GM23338 (cell line): ENCODE measurements at regions not wholly inside any gene's neighbourhood (a gene's known extent, or its start where the extent isn't known, plus 50 kb on each side); places are given as distances from the start of the nearest gene placed in this dataset.

ENCODE experiments used
- ATAC-seq: fragments of 200-7000 bp; cut with Tn5 transposase; 3 replicates; pipeline ENCODE4 v1.9.1; 2020
- DNase-seq: peaks from one replicate; pipeline ENCODE4 v3.0.0-alpha.2; 2015; ENCODE audit warnings: low spot score
- H2AFZ ChIP-seq: fragments of 200-600 bp; sonication (generic); 2 replicates; pipeline ENCODE4 v1.8.0; 2016; ENCODE audit warnings: antibody characterized with exemption, mild to moderate bottlenecking, moderate library complexity
- H3F3A ChIP-seq: fragments of 200-600 bp; sonication (generic); replicated peaks from 2 replicates; pipeline ENCODE4 v1.8.0; 2017; ENCODE audit warnings: antibody characterized with exemption, mixed run types, low read depth
- H3K27ac ChIP-seq: fragments of 200-600 bp; sonication (generic); 2 replicates; pipeline ENCODE4 v1.6.1; 2016; ENCODE audit warnings: low read depth
- H3K27me3 ChIP-seq: fragments of 200-600 bp; sonication (generic); 2 replicates; pipeline ENCODE4 v1.8.0; 2016; ENCODE audit warnings: mild to moderate bottlenecking, mixed run types, moderate library complexity; ENCODE audit not compliant: insufficient read depth
- H3K36me3 ChIP-seq: fragments of 200-600 bp; sonication (generic); 2 replicates; pipeline ENCODE4 v1.8.0; 2016; ENCODE audit warnings: mild to moderate bottlenecking; ENCODE audit not compliant: insufficient read depth
- H3K4me1 ChIP-seq: fragments of 200-600 bp; sonication (generic); 2 replicates; pipeline ENCODE4 v1.8.0; 2016; ENCODE audit warnings: mild to moderate bottlenecking, moderate library complexity; ENCODE audit not compliant: insufficient read depth
- H3K4me2 ChIP-seq: fragments of 200-600 bp; sonication (generic); 2 replicates; pipeline ENCODE4 v1.7.1; 2017; ENCODE audit warnings: mixed run types
- H3K4me3 ChIP-seq: fragments of 200-600 bp; sonication (generic); 2 replicates; pipeline ENCODE4 v1.6.1; 2016; ENCODE audit warnings: mixed run types
- H3K79me2 ChIP-seq: fragments of 200-600 bp; sonication (generic); replicated peaks from 2 replicates; pipeline ENCODE4 v1.8.0; 2017; ENCODE audit warnings: mild to moderate bottlenecking; ENCODE audit not compliant: insufficient read depth
- H3K9me2 ChIP-seq: fragments of 200-600 bp; sonication (generic); 2 replicates; pipeline ENCODE4 v1.8.0; 2017; ENCODE audit not compliant: insufficient read depth
- H4K20me1 ChIP-seq: fragments of 200-600 bp; sonication (generic); replicated peaks from 2 replicates; pipeline ENCODE4 v1.8.0; 2017; ENCODE audit warnings: mild to moderate bottlenecking; ENCODE audit not compliant: insufficient read depth
- H3K27ac Mint-ChIP-seq: 2 replicates; pipeline ENCODE4 v1.8.0; 2020; ENCODE audit warnings: inconsistent platforms, mild to moderate bottlenecking, moderate library complexity, mixed read lengths
- H3K27me3 Mint-ChIP-seq: 3 replicates; pipeline ENCODE4 v1.8.0; 2022; ENCODE audit warnings: low read depth, mild to moderate bottlenecking, moderate library complexity, mixed read lengths, inconsistent platforms; ENCODE audit not compliant: insufficient read depth, poor library complexity
- H3K36me3 Mint-ChIP-seq: 3 replicates; pipeline ENCODE4 v1.8.0; 2021; ENCODE audit warnings: low read depth, mild to moderate bottlenecking, inconsistent platforms, moderate library complexity, mixed read lengths
- H3K4me1 Mint-ChIP-seq: 3 replicates; pipeline ENCODE4 v1.8.0; 2020; ENCODE audit warnings: mild to moderate bottlenecking, inconsistent platforms, mixed read lengths
- H3K4me3 Mint-ChIP-seq: 3 replicates; pipeline ENCODE4 v1.8.0; 2021; ENCODE audit warnings: moderate library complexity, mild to moderate bottlenecking, inconsistent platforms, mixed read lengths
- H3K9me3 Mint-ChIP-seq: 3 replicates; pipeline ENCODE4 v1.8.0; 2020; ENCODE audit warnings: moderate library complexity, mild to moderate bottlenecking, inconsistent platforms, mixed read lengths
- CREB1 ChIP-seq: fragments of 250-450 bp; sonication (Bioruptor Pico); IDR thresholded peaks from 2 replicates; pipeline ENCODE4 v1.5.0; 2020; ENCODE audit warnings: low read depth, mild to moderate bottlenecking, moderate library complexity
- ETS1 ChIP-seq: IDR thresholded peaks from 2 replicates; pipeline ENCODE4 v1.6.1; 2016; ENCODE audit warnings: antibody characterized with exemption
- EZH2 ChIP-seq: fragments of 200-600 bp; sonication (generic); IDR thresholded peaks from one replicate; pipeline ENCODE4 v1.8.0; 2017; ENCODE audit warnings: antibody characterized with exemption, mild to moderate bottlenecking, low read depth; ENCODE audit not compliant: unreplicated experiment
- EZH2phosphoT487 ChIP-seq: fragments of 200-600 bp; sonication (generic); IDR thresholded peaks from one replicate; pipeline ENCODE4 v1.8.1; 2018; ENCODE audit warnings: antibody characterized with exemption; ENCODE audit not compliant: unreplicated experiment
- JUNB ChIP-seq: IDR thresholded peaks from one replicate; pipeline ENCODE4 v1.6.1; 2016; ENCODE audit warnings: antibody characterized with exemption; ENCODE audit not compliant: unreplicated experiment
- REST ChIP-seq: IDR thresholded peaks from one replicate; pipeline ENCODE4 v1.6.1; 2018; ENCODE audit warnings: antibody characterized with exemption; ENCODE audit not compliant: unreplicated experiment
- ZNF462 ChIP-seq: fragments of 250-450 bp; sonication (Bioruptor Pico); IDR thresholded peaks from 2 replicates; pipeline ENCODE4 v1.5.0; 2020; ENCODE audit warnings: mild to moderate bottlenecking, moderate library complexity
- TF ChIP-seq, protein P1 (sequence below), 2 experiments: fragments of 200-600 bp in 1 of 2; sonication (generic) in 1 of 2; conservative IDR thresholded peaks; 2 replicates each; pipeline versions ENCODE4 v1.5.1 to v1.6.1; 2016 to 2017; ENCODE audit warnings: antibody characterized with exemption in 2 of 2, low read depth in 2 of 2, mild to moderate bottlenecking in 2 of 2, moderate library complexity in 1 of 2

DNA sequence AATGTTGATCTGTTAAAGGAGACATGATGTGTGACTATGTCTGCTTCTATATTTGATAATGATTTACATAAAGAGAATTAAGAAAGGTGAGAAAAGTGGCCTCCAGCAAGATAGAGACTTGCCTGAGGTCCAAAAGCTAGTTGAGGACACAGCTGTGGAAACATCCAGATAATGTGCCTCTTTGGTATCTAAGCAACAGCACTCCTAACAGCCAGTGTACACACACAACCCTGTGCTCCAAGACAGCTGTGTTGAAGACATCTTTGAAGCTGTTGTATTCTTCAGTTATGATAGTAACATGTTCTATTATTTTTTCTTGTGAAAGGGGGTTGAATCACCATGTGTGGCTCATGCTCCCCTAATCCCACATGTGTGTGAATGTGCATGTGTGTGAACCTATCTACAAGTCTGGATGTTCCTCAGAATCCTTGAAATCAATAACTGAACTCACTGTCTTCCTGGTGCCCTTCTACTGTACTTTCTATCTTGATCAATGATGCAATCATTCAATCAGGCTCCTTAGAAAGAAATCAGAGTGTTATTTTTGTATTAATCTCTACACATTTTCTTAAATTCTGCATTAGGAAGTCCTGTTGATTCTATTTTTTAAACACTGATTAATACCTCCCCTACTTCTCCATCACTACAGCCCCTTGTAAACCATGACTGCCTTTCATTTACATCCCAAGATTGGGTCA, 116.7 kb upstream of the SSTR4 start:
- no peak for ATAC-seq
- Histone ChIP-seq H3K4me1 (no peaks in the 10 kb centered on the region; the same call in 1 of the 2 replicates), H3K4me2 (no peak overlapping the region)

More for the DNA sequence above, 116.7 kb upstream of the SSTR4 start:
- Histone ChIP-seq H3K36me3 (no peaks in the 10 kb centered on the region), H3K79me2 (no peaks in the 10 kb centered on the region), H4K20me1 (no peaks in the 10 kb centered on the region), H3F3A (no peaks in the 10 kb centered on the region), H3K9me2 (peaks cover 15% of the 10 kb centered on the region; the same call in 1 of the 2 replicates), H3K27ac (no peak overlapping the region), H3K27me3 (no peaks in the 10 kb centered on the region), H3K4me3 (no peak overlapping the region), H2AFZ (no peak overlapping the region)
- DNase-seq, result no peak
- Mint-ChIP-seq H3K27ac (no peak overlapping the region), H3K27me3 (no peaks in the 10 kb centered on the region), H3K4me3 (no peak overlapping the region), H3K9me3 (peaks cover 7% of the 10 kb centered on the region; the same call in 1 of the 3 replicates), H3K36me3 (no peaks in the 10 kb centered on the region), H3K4me1 (no peaks in the 10 kb centered on the region)
- TF ChIP-seq EZH2, result no peak
- TF ChIP-seq REST, result no peak
- no peak for TF ChIP-seq CREB1 (CRISPR knock-in tag)
- no peak for TF ChIP-seq EZH2phosphoT487
- no peak for TF ChIP-seq ZNF462 (CRISPR knock-in tag)
- no peak for TF ChIP-seq JUNB
- TF ChIP-seq, protein P1, sequence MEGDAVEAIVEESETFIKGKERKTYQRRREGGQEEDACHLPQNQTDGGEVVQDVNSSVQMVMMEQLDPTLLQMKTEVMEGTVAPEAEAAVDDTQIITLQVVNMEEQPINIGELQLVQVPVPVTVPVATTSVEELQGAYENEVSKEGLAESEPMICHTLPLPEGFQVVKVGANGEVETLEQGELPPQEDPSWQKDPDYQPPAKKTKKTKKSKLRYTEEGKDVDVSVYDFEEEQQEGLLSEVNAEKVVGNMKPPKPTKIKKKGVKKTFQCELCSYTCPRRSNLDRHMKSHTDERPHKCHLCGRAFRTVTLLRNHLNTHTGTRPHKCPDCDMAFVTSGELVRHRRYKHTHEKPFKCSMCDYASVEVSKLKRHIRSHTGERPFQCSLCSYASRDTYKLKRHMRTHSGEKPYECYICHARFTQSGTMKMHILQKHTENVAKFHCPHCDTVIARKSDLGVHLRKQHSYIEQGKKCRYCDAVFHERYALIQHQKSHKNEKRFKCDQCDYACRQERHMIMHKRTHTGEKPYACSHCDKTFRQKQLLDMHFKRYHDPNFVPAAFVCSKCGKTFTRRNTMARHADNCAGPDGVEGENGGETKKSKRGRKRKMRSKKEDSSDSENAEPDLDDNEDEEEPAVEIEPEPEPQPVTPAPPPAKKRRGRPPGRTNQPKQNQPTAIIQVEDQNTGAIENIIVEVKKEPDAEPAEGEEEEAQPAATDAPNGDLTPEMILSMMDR (conservative IDR thresholded peaks at IDR 0.05; ENCODE audit: low read depth in 2 of 2), result no peak
- no peak for TF ChIP-seq ETS1
